ENCODE measurements at regions not wholly inside any gene's neighbourhood (a gene's known extent, or its start where the extent isn't known, plus 50 kb on each side); places are given as distances from the start of the nearest gene placed in this dataset.
"Not testable (repeated sequence)": the region's sequence is repeated elsewhere in the genome, so short reads cannot be mapped to it uniquely, and the experiment has no call there.

GRCh38 chr10:6985644-6986043 is 405.6 kb upstream of the PRKCQ start:
- no peak for TF ChIP-seq CTCF (IDR thresholded peaks at IDR 0.05; ENCODE audit: unreplicated experiment)
- Mint-ChIP-seq H3K36me3 (ENCODE audit: low read depth, unreplicated experiment) (no peaks in the 10 kb centered on the region), H3K4me1 (ENCODE audit: unreplicated experiment) (peaks cover 2% of the 10 kb centered on the region), H3K27me3 (ENCODE audit: unreplicated experiment) (no peaks in the 10 kb centered on the region), H3K9me3 (ENCODE audit: unreplicated experiment) (no peaks in the 10 kb centered on the region), H3K27ac (ENCODE audit: unreplicated experiment) (no peak overlapping the region), H3K4me3 (ENCODE audit: unreplicated experiment) (no peak overlapping the region)
- no peak for DNase-seq (ENCODE audit: low spot score)

- no peaks in the 10 kb centered on the region for H3K4me1 Mint-ChIP-seq (ENCODE audit: unreplicated experiment)
- no peaks in the 10 kb centered on the region for H3K36me3 Mint-ChIP-seq (ENCODE audit: low read depth, unreplicated experiment)
- no peaks in the 10 kb centered on the region for H3K27me3 Mint-ChIP-seq (ENCODE audit: unreplicated experiment)
- TF ChIP-seq CTCF (IDR thresholded peaks at IDR 0.05; ENCODE audit: unreplicated experiment): no peak
- H3K9me3 Mint-ChIP-seq (ENCODE audit: unreplicated experiment): no peaks in the 10 kb centered on the region
- no peak overlapping the region for H3K27ac Mint-ChIP-seq (ENCODE audit: unreplicated experiment)
- no peak overlapping the region for H3K4me3 Mint-ChIP-seq (ENCODE audit: unreplicated experiment)
- no peak for DNase-seq (ENCODE audit: low spot score)
These were observed 404.9 kb upstream of the PRKCQ start for GRCh38 chr10:6984971-6985370.

- not testable (repeated sequence) for H3K27me3 Mint-ChIP-seq (ENCODE audit: unreplicated experiment)
These were observed 403.9 kb upstream of the PRKCQ start for GRCh38 chr10:6984016-6984415.

GRCh38 chr10:6980353-6980752 is 400.3 kb upstream of the PRKCQ start:
- H3K27me3 Mint-ChIP-seq (ENCODE audit: unreplicated experiment): no peaks in the 10 kb centered on the region

More at GRCh38 chr10:6984016-6984415, 403.9 kb upstream of the PRKCQ start:
- H3K27ac Mint-ChIP-seq (ENCODE audit: unreplicated experiment); H3K36me3 Mint-ChIP-seq (ENCODE audit: low read depth, unreplicated experiment); H3K4me1 Mint-ChIP-seq (ENCODE audit: unreplicated experiment); DNase-seq (ENCODE audit: low spot score); H3K4me3 Mint-ChIP-seq (ENCODE audit: unreplicated experiment); H3K9me3 Mint-ChIP-seq (ENCODE audit: unreplicated experiment): not testable (repeated sequence)

GRCh38 chr10:6979371-6979770 is 399.3 kb upstream of the PRKCQ start:
- Mint-ChIP-seq H3K27ac (ENCODE audit: unreplicated experiment) (no peak overlapping the region), H3K36me3 (ENCODE audit: low read depth, unreplicated experiment) (no peaks in the 10 kb centered on the region), H3K27me3 (ENCODE audit: unreplicated experiment) (no peaks in the 10 kb centered on the region)

More at GRCh38 chr10:6980353-6980752, 400.3 kb upstream of the PRKCQ start:
- Mint-ChIP-seq H3K4me1 (ENCODE audit: unreplicated experiment) (no peaks in the 10 kb centered on the region), H3K27ac (ENCODE audit: unreplicated experiment) (no peak overlapping the region), H3K9me3 (ENCODE audit: unreplicated experiment) (no peaks in the 10 kb centered on the region), H3K4me3 (ENCODE audit: unreplicated experiment) (no peak overlapping the region), H3K36me3 (ENCODE audit: low read depth, unreplicated experiment) (no peaks in the 10 kb centered on the region)
- TF ChIP-seq CTCF (IDR thresholded peaks at IDR 0.05; ENCODE audit: unreplicated experiment): no peak
- no peak for DNase-seq (ENCODE audit: low spot score)

More at GRCh38 chr10:6979371-6979770, 399.3 kb upstream of the PRKCQ start:
- Mint-ChIP-seq H3K4me1 (ENCODE audit: unreplicated experiment) (no peaks in the 10 kb centered on the region), H3K4me3 (ENCODE audit: unreplicated experiment) (no peak overlapping the region), H3K9me3 (ENCODE audit: unreplicated experiment) (no peaks in the 10 kb centered on the region)
- DNase-seq (ENCODE audit: low spot score): no peak
- no peak for TF ChIP-seq CTCF (IDR thresholded peaks at IDR 0.05; ENCODE audit: unreplicated experiment)
